IMR-90 (cell line): ENCODE measurements at regions not wholly inside any gene's neighbourhood (a gene's known extent, or its start where the extent isn't known, plus 50 kb on each side); places are given as distances from the start of the nearest gene placed in this dataset.

ENCODE experiments used
- ATAC-seq: fragments of 200-7000 bp; cut with Tn5 transposase; 2 replicates; pipeline ENCODE4 v1.9.1; 2020; ENCODE audit warnings: low read depth, mild to moderate bottlenecking, moderate library complexity
- BruUV-seq: library from RNA; stranded (reverse); fragments of 400-500 nt; replicated peaks from 2 replicates; lab custom pipeline; 2021; lab: Mats Ljungman, UMichigan
- CTCF ChIA-PET: fragments of 300-600 bp; formaldehyde crosslinking; extraction: SDS; loops from one replicate; lab custom pipeline; 2021; ENCODE audit warnings: antibody characterized with exemption; lab: Yijun Ruan, JAX
- POLR2A ChIA-PET: fragments of 300-600 bp; sonication (Branson Sonifier 250); formaldehyde crosslinking; loops from one replicate; lab custom pipeline; 2022; ENCODE audit warnings: antibody characterized with exemption; ENCODE audit not compliant: unreplicated experiment; lab: Charles Lee
- DNase-seq: peaks from one replicate; pipeline ENCODE4 v3.0.0; 2013
- H2AFZ ChIP-seq: replicated peaks from 2 replicates; pipeline ENCODE3; 2013; ENCODE audit warnings: low read length, mild to moderate bottlenecking; ENCODE audit not compliant: poor library complexity
- H2AK5ac ChIP-seq: 2 replicates; pipeline ENCODE4 v1.6.1; 2013; ENCODE audit warnings: low read depth, low read length, inconsistent platforms
- H2AK9ac ChIP-seq: replicated peaks from 2 replicates; pipeline ENCODE3; 2013; ENCODE audit warnings: mild to moderate bottlenecking, low read depth, low read length, moderate library complexity; ENCODE audit not compliant: poor library complexity
- H2BK120ac ChIP-seq: 2 replicates; pipeline ENCODE4 v1.6.1; 2013; ENCODE audit warnings: low read depth, low read length, inconsistent platforms
- H2BK15ac ChIP-seq: 3 replicates; pipeline ENCODE4 v1.6.1; 2013; ENCODE audit warnings: low read depth, low read length, inconsistent platforms
- H2BK20ac ChIP-seq: 2 replicates; pipeline ENCODE4 v1.6.1; 2013; ENCODE audit warnings: low read depth, mild to moderate bottlenecking, inconsistent platforms, low read length, moderate library complexity
- H2BK5ac ChIP-seq: 2 replicates; pipeline ENCODE4 v1.6.1; 2013; ENCODE audit warnings: mild to moderate bottlenecking, low read depth, low read length, inconsistent platforms; ENCODE audit not compliant: poor library complexity, severe bottlenecking
- H3K14ac ChIP-seq: replicated peaks from 2 replicates; pipeline ENCODE4 v1.6.1; 2013; ENCODE audit warnings: low read depth, low read length, inconsistent platforms
- H3K18ac ChIP-seq: 2 replicates; pipeline ENCODE4 v1.6.1; 2013; ENCODE audit warnings: low read depth, low read length, control low read depth
- H3K23ac ChIP-seq: 2 replicates; pipeline ENCODE4 v1.6.1; 2013; ENCODE audit warnings: low read depth, low read length, inconsistent platforms
- H3K27ac ChIP-seq: 2 replicates; pipeline ENCODE4 v1.5.1; 2013; ENCODE audit warnings: mild to moderate bottlenecking, control low read depth, low read length; ENCODE audit not compliant: insufficient read depth
- H3K27me3 ChIP-seq: 2 replicates; pipeline ENCODE4 v1.6.1; 2013; ENCODE audit warnings: low read length; ENCODE audit not compliant: control insufficient read depth, insufficient read depth
- H3K36me3 ChIP-seq: 2 replicates; pipeline ENCODE4 v1.6.1; 2013; ENCODE audit warnings: low read length, mixed read lengths; ENCODE audit not compliant: control insufficient read depth, insufficient read depth
- H3K4ac ChIP-seq: 2 replicates; pipeline ENCODE4 v1.6.1; 2013; ENCODE audit warnings: low read depth, low read length, inconsistent platforms
- H3K4me1 ChIP-seq: 2 replicates; pipeline ENCODE4 v1.6.1; 2013; ENCODE audit warnings: low read length, mixed read lengths; ENCODE audit not compliant: control insufficient read depth, insufficient read depth
- H3K4me2 ChIP-seq: 2 replicates; pipeline ENCODE4 v1.6.1; 2013; ENCODE audit warnings: low read depth, mild to moderate bottlenecking, control low read depth, low read length, moderate library complexity
- H3K4me3 ChIP-seq: 2 replicates; pipeline ENCODE4 v1.5.1; 2013; ENCODE audit warnings: low read depth, mild to moderate bottlenecking, control low read depth, low read length, moderate library complexity; ENCODE audit not compliant: insufficient read depth
- H3K56ac ChIP-seq: 2 replicates; pipeline ENCODE4 v1.6.1; 2013; ENCODE audit warnings: low read length, inconsistent platforms; ENCODE audit not compliant: insufficient read depth; ENCODE audit errors: extremely low read depth
- H3K79me1 ChIP-seq, 2 experiments: 2 replicates each; pipeline ENCODE4 v1.6.1; 2013; ENCODE audit warnings: low read length in 2 of 2, inconsistent platforms in 1 of 2, low read depth in 1 of 2
- H3K9ac ChIP-seq: 2 replicates; pipeline ENCODE4 v1.6.1; 2013; ENCODE audit warnings: low read depth, low read length, control low read depth
- H3K9me1 ChIP-seq: 2 replicates; pipeline ENCODE4 v1.6.1; 2013; ENCODE audit warnings: low read length, inconsistent platforms; ENCODE audit not compliant: insufficient read depth
- H3K9me3 ChIP-seq: 2 replicates; pipeline ENCODE4 v1.6.1; 2013; ENCODE audit warnings: low read length; ENCODE audit not compliant: control insufficient read depth, insufficient read depth
- H4K20me1 ChIP-seq: 2 replicates; pipeline ENCODE4 v1.6.1; 2013; ENCODE audit warnings: low read length, inconsistent platforms; ENCODE audit not compliant: insufficient read depth
- H4K5ac ChIP-seq: 2 replicates; pipeline ENCODE4 v1.6.1; 2013; ENCODE audit warnings: mild to moderate bottlenecking, low read depth, low read length, control low read depth
- H4K8ac ChIP-seq, 2 experiments: 2 replicates each; pipeline ENCODE4 v1.6.1; 2013; ENCODE audit warnings: low read depth in 2 of 2, low read length in 2 of 2, control low read depth in 1 of 2, inconsistent platforms in 1 of 2
- H4K91ac ChIP-seq: 2 replicates; pipeline ENCODE4 v1.6.1; 2013; ENCODE audit warnings: low read depth, low read length, inconsistent platforms; ENCODE audit not compliant: insufficient read depth
- CEBPB ChIP-seq: IDR thresholded peaks from 2 replicates; pipeline ENCODE4 v1.6.1; 2012; ENCODE audit warnings: low read depth, low read length, improper control_type of control experiment
- FOS ChIP-seq: fragments of 150-350 bp; IDR thresholded peaks from 2 replicates; pipeline ENCODE4 v1.6.1; 2016; ENCODE audit warnings: low read depth, low read length
- MAZ ChIP-seq: IDR thresholded peaks from 2 replicates; pipeline ENCODE4 v1.6.1; 2012; ENCODE audit warnings: low read depth, mild to moderate bottlenecking, low read length, improper control_type of control experiment, moderate library complexity, borderline replicate concordance
- MXI1 ChIP-seq: IDR thresholded peaks from 2 replicates; pipeline ENCODE4 v1.6.1; 2012; ENCODE audit warnings: low read depth, mild to moderate bottlenecking, low read length, moderate library complexity, borderline replicate concordance
- NFE2L2 ChIP-seq: fragments of 150-350 bp; IDR thresholded peaks from 2 replicates; pipeline ENCODE4 v1.6.1; 2016; ENCODE audit warnings: low read depth, mild to moderate bottlenecking, low read length
- RFX5 ChIP-seq: IDR thresholded peaks from 2 replicates; pipeline ENCODE4 v1.8.0; 2012; ENCODE audit warnings: low read depth, mild to moderate bottlenecking, low read length, moderate library complexity
- SMC3 ChIP-seq: fragments of 150-350 bp; IDR thresholded peaks from 2 replicates; pipeline ENCODE4 v1.6.1; 2016; ENCODE audit warnings: low read depth, mild to moderate bottlenecking, antibody characterized with exemption, low read length, moderate library complexity
- dilution Hi-C: fragments of 300-500 bp; cut with HindIII; formaldehyde crosslinking; loops from one replicate; pipeline ENCODE4 v1.14.3; 2018; ENCODE audit warnings: low sequenced_read_pairs; ENCODE audit not compliant: unreplicated experiment
- in situ Hi-C: fragments of 300-500 bp; cut with MboI; formaldehyde crosslinking; loops from 3 replicates; pipeline ENCODE4 v1.14.3; 2019; ENCODE audit warnings: low sequenced_read_pairs, inconsistent platforms, mixed read lengths
- intact Hi-C: fragments of 100-400 bp; cut with micrococcal nuclease; formaldehyde crosslinking; loops from 2 replicates; pipeline ENCODE4 v1.10.0; 2022
- TF ChIP-seq, protein P1 (sequence below): conservative IDR thresholded peaks from 2 replicates; pipeline ENCODE4 v1.5.1; 2012; ENCODE audit warnings: mild to moderate bottlenecking, low read depth, low read length, improper control_type of control experiment
- TF ChIP-seq, protein P2 (sequence below): fragments of 150-350 bp; IDR thresholded peaks from 2 replicates; pipeline ENCODE4 v1.6.1; 2017; ENCODE audit warnings: mild to moderate bottlenecking, antibody characterized with exemption, low read length, low read depth

DNA sequence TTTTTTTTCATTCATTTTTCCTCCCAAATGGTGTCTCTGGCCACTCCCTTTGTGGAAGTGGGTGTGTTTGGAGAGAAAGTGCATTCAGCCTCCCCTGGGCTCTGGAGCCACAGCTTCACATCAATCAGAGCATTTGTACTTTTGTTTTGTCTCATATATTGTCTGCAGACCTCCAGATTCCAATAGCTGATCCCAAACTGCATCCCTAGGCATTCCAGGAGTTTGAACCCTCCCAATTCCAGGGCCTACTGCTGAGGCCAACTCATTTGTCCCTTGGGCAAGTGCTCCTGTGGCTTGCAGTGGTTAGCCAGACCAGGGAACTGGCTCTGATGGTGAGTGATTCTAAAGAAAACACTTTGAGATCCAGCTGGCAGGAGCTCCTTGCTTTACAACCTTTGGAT is 163.3 kb downstream of the IPMK start:
- no peak overlapping the region for H3K14ac ChIP-seq
- no peak overlapping the region for H4K91ac ChIP-seq
- H2BK5ac ChIP-seq = no peak overlapping the region
- no peaks in the 10 kb centered on the region for H3K4me1 ChIP-seq
- H2AK9ac ChIP-seq = no peak overlapping the region
- H3K23ac ChIP-seq = no peak overlapping the region
- H4K5ac ChIP-seq = no peak overlapping the region
- H3K9ac ChIP-seq = no peak overlapping the region
- H3K27ac ChIP-seq = no peak overlapping the region
- no peaks in the 10 kb centered on the region for H3K79me1 ChIP-seq
- H4K8ac ChIP-seq = no peak overlapping the region
- H3K9me3 ChIP-seq = no peaks in the 10 kb centered on the region
- H3K56ac ChIP-seq = no peak overlapping the region
- no peak overlapping the region for H2BK15ac ChIP-seq
- no peaks in the 10 kb centered on the region for H3K36me3 ChIP-seq
- no peak for TF ChIP-seq MAZ
- no peak for TF ChIP-seq FOS
- TF ChIP-seq SMC3 = no peak
- TF ChIP-seq RFX5 = no peak
- TF ChIP-seq CEBPB = no peak
- TF ChIP-seq, protein P1, sequence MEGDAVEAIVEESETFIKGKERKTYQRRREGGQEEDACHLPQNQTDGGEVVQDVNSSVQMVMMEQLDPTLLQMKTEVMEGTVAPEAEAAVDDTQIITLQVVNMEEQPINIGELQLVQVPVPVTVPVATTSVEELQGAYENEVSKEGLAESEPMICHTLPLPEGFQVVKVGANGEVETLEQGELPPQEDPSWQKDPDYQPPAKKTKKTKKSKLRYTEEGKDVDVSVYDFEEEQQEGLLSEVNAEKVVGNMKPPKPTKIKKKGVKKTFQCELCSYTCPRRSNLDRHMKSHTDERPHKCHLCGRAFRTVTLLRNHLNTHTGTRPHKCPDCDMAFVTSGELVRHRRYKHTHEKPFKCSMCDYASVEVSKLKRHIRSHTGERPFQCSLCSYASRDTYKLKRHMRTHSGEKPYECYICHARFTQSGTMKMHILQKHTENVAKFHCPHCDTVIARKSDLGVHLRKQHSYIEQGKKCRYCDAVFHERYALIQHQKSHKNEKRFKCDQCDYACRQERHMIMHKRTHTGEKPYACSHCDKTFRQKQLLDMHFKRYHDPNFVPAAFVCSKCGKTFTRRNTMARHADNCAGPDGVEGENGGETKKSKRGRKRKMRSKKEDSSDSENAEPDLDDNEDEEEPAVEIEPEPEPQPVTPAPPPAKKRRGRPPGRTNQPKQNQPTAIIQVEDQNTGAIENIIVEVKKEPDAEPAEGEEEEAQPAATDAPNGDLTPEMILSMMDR = no peak
- TF ChIP-seq, protein P2, sequence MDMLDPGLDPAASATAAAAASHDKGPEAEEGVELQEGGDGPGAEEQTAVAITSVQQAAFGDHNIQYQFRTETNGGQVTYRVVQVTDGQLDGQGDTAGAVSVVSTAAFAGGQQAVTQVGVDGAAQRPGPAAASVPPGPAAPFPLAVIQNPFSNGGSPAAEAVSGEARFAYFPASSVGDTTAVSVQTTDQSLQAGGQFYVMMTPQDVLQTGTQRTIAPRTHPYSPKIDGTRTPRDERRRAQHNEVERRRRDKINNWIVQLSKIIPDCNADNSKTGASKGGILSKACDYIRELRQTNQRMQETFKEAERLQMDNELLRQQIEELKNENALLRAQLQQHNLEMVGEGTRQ = no peak
- TF ChIP-seq NFE2L2 = no peak
- no peak for TF ChIP-seq MXI1
- no peak overlapping the region for H3K4ac ChIP-seq
- ATAC-seq (no peak), DNase-seq (no peak)
- no peaks in the 10 kb centered on the region for H3K27me3 ChIP-seq
- H2BK120ac ChIP-seq = no peak overlapping the region
- no peak overlapping the region for H2AK5ac ChIP-seq
- intact Hi-C loops = no loop called here
- CTCF ChIA-PET = no interaction called here
- no peak overlapping the region for H2BK20ac ChIP-seq
- H3K4me2 ChIP-seq = no peak overlapping the region
- in situ Hi-C loops = no loop called here
- dilution Hi-C loops = no loop called here
- H3K9me1 ChIP-seq = no peaks in the 10 kb centered on the region
- no peaks in the 10 kb centered on the region for H4K20me1 ChIP-seq
- H2AFZ ChIP-seq = no peak overlapping the region
- POLR2A ChIA-PET = no interaction called here
- no TSS peak for BruUV-seq
- H3K4me3 ChIP-seq = no peak overlapping the region
- H3K18ac ChIP-seq = no peak overlapping the region
